Frontal cortex (tissue), 3 donors: ENCODE measurements at regions not wholly inside any gene's neighbourhood (a gene's known extent, or its start where the extent isn't known, plus 50 kb on each side); places are given as distances from the start of the nearest gene placed in this dataset.

Source experiments
- DNase-seq, 2 donors: peaks; one replicate each; pipeline ENCODE4 v3.0.0; 2012; ENCODE audit warnings: low spot score in 2 of 2
- FAIRE-seq: peaks from 2 replicates; lab custom pipeline; 2012; peaks lifted over from hg19 to GRCh38; lab: Jason Lieb, UNC
- donor health status: control.
- donor health status: control.
- donor health status: control.

- no peak for DNase-seq
- FAIRE-seq, result no peak
Measured at GRCh38 chr3:59698091-59698490, 648.3 kb upstream of the CFAP20DC start.

DNA sequence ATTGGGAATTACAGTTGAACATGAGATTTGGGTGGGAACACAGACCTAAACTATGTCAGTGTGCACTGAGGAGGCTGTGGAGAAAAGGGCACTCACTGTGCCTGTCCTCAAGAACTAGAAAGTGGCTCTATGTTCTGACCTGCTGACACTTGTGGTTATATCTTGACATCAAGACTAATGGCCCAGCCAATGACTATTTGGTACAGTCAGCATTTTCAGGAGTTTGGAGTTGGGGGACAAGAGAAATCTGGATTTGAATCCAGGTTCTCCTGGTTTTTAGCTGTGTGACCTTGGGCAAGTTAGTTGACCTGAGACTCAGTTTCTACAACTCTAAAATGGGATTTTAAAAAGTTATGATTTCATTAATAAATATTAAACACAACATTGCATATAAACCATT is 647.0 kb upstream of the CFAP20DC start:
- FAIRE-seq (no peak), DNase-seq (no peak)

- no peak for FAIRE-seq
Measured at GRCh38 chr3:59695860-59696259, 646.0 kb upstream of the CFAP20DC start.

DNA sequence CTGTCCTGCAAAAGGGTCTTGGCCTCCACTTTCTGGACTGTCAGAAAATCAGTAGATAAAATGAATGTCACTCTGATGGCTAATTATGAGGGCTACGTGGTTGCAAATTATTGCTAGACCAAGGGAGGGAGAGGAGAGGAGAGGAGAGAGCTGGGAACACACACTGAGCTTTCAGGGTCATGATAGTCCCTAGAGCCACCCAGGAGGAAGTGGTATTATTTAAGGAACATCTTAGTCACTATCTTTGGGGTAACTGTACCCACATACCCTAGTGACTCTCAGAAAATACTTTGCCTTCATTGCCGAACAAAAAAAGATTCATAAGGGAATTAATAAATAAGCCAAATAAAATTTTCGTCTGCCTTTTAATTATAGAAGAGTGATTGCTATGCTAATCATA is 642.3 kb upstream of the CFAP20DC start:
- FAIRE-seq (no peak), DNase-seq (no peak)

More at GRCh38 chr3:59695860-59696259, 646.0 kb upstream of the CFAP20DC start:
- no peak for DNase-seq

DNA sequence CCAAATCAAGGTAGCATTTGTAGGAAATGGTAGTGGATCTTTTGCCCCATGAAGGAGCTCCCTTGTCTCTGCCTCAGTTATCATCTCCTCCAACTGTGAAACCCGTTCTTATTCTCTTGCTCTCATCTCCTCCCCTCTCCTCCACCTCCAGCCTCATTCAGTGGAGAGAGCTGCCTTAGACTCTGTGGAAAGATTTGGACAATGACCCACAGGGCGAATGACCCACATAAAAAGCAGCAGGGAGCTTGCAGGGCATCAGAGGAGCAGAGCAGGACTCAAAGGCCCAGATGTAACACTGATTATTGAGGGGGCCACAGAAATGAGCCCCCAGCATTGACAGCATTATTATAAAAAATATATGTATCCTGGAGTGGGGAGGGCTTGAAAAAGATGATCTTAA is 641.1 kb upstream of the CFAP20DC start:
- DNase-seq (no peak), FAIRE-seq (no peak)

GRCh38 chr3:59688636-59689035 is 638.8 kb upstream of the CFAP20DC start:
- no peak for DNase-seq
- FAIRE-seq, result no peak

- no peak for FAIRE-seq
- DNase-seq, result no peak
Measured at GRCh38 chr3:59685432-59685831, 635.6 kb upstream of the CFAP20DC start.

- DNase-seq (no peak), FAIRE-seq (no peak)
Measured at GRCh38 chr3:59684766-59685165, 634.9 kb upstream of the CFAP20DC start.

DNA sequence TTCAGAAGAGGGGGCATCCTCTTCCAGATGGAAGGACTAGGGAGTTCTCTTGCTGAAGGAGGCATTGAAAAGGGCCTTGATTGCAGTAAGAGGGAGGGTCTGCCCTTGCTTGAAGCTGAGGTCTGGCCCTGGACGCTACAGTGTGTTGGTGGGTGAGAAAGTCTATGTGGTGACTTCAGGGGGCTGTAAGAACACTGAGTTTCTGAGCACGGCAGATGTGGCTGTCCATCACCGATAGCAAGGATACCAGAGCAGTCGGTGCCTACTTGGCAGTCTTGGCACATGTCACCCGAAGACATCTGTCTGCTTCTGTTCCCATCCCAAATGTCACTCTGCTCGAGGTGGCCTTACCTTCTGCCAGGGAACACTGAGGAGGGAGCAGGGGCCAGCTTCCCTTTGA is 631.1 kb upstream of the CFAP20DC start:
- FAIRE-seq (no peak), DNase-seq (no peak)

GRCh38 chr3:59677747-59678702 is 628.2 kb upstream of the CFAP20DC start:
- DNase-seq (no peak), FAIRE-seq (no peak)

- FAIRE-seq, result no peak
Measured at GRCh38 chr3:59675495-59675894, 625.7 kb upstream of the CFAP20DC start.

GRCh38 chr3:59663076-59663850 is 613.4 kb upstream of the CFAP20DC start:
- FAIRE-seq (no peak), DNase-seq (no peak)

More at GRCh38 chr3:59675495-59675894, 625.7 kb upstream of the CFAP20DC start:
- no peak for DNase-seq

DNA sequence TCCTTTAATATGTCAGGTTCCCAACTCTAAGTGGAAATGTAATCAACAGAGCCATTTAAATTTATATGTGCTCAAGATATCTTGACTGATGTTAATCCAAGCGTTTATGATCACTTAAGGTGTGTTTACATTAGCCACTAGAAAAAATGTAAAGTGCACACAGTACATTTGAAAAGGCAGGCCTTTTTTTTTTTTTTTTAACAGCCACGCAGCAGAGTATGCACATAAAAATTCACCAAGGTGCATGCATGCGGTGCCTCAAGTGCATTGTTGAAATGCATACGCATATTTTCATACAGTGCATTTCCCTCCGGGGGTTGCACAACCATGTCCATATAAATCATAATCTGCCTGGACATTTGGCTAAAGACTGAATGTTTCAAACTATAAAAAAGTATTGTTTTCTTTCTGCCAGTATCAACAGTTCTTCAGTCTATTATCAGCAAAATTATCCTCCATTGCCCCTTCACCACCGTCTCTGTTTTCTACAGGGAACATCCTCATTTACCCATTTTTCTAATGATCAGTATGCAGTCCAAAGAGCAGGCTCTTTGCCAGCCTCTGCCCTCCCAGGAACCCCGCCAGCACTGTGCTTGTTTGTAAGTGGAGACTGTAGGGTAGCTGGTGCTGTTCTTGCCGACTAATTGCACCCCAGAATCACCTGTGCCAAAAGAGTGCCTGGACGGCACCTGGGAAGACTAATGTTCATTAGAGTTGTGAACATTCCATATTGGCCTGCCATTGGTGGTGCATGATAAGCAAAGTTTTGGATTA is 611.2 kb upstream of the CFAP20DC start:
- DNase-seq, result no peak
- no peak for FAIRE-seq

- no peak for FAIRE-seq
- no peak for DNase-seq
Measured at GRCh38 chr3:59660376-59660775, 610.6 kb upstream of the CFAP20DC start.

DNA sequence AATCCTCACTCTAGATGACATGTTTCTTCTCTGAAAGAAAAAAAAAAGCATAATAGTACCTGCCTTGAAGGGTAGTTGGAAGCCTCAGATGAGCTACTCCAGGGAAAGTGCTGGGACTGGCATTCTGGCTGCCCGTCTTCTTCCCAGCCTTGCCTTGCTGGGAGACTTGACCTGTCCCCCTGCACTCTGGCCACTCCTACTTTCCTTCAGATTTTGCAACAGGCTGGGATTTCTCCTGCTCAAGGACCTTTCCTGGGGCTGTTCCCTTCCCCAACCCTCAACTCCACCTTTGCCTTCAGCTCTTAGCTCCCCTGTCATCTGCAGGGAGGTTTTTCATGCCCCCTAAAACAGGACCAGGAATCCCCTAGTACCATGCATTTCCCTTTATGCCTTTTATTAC is 609.9 kb upstream of the CFAP20DC start:
- FAIRE-seq, result no peak
- DNase-seq, result no peak

- FAIRE-seq, result no peak
- DNase-seq, result no peak
Measured at GRCh38 chr3:59658866-59659265, 609.0 kb upstream of the CFAP20DC start.

- DNase-seq (no peak), FAIRE-seq (no peak)
Measured at GRCh38 chr3:59658274-59658673, 608.4 kb upstream of the CFAP20DC start.

DNA sequence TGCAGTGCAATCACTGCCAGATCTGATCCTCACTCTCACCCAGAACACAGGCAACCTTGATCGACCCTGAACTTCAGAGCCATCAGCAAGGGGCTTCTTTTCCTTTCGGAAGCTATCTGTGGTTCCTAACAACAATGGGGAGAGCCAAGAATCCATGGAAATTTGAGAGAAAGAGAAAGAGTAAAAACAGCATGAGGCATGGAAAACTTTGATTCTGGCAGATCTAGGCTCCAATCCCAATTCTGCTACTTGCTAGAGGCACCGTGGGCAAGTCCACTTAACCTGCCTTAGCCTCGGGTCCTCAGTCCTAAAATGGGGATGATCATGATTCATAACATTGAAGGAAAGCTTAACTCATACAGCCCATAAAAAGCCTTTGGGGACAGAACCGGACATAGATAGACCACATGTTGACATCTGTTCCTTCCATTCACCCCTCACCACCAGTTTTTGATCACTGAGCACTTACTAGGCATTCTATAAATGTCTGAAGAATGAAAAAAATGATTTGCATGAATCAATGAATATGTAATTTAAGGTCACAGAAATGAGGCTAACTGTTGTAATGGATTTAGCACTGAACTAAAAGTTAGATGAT is 605.7 kb upstream of the CFAP20DC start:
- DNase-seq, result no peak
- FAIRE-seq, result no peak

DNA sequence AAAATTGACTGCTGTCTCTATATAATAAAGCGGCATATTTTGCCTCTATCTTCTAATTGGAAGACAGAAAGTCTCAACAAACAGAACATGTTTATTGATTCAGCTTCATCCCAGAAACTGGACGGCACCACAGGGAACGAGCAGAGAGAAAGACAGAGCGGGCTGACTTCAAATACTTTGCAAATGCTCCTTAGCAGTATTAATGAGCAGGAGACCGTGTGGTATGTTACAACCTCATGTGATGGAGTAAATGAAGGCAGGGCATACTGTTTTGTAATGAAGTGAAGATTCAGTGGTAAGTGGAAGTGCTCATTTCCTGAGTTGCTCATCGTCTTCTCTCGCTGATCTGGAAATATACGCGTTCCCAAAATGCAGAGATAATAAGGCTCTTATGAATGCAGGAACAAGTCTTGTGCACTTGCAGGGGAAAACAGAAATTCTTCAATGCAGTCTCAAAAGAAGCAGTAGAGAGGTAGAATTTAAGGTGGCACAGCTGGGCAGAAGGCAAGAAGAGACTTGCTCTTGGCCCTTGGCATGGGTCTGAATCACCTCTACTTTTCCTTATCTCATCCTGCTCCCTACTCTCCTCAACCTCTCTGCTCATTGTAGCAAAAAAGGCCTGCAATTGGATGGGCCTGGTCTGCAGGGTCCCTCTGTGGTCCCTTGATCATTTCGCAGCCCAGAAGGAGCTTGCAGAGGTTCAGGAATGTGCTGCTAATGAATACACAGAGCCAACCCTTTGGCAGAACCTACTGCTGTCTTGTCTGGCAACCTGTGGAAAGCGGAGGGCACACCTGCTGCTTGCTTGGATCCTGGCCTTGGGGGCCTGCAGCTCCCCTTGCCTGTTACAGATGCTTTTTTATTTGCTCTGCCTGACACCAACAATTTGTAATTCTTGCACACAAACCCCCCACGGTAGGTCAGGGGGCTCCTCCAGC is 604.9 kb upstream of the CFAP20DC start:
- FAIRE-seq (no peak), DNase-seq (no peak)
